Hypothalamus (tissue), 51 donors: ENCODE measurements at regions not wholly inside any gene's neighbourhood (a gene's known extent, or its start where the extent isn't known, plus 50 kb on each side); places are given as distances from the start of the nearest gene placed in this dataset.
"Not testable (repeated sequence)": the region's sequence is repeated elsewhere in the genome, so short reads cannot be mapped to it uniquely, and the experiment has no call there.

Experiments used
- DNase-seq, 51 donors: peaks; one replicate each; lab custom pipeline; 2025; lab: John Stamatoyannopoulos, UW

- DNase-seq, result no peak
Measured at GRCh38 chr6:156616495-156616894, 160.7 kb upstream of the ARID1B start.

- no peak for DNase-seq
Measured at GRCh38 chr6:156613996-156614395, 163.2 kb upstream of the ARID1B start.

- DNase-seq, result no peak
Measured at GRCh38 chr6:156612361-156612760, 164.8 kb upstream of the ARID1B start.

- no peak for DNase-seq
Measured at GRCh38 chr6:156602066-156602385, 175.2 kb upstream of the ARID1B start.

DNA sequence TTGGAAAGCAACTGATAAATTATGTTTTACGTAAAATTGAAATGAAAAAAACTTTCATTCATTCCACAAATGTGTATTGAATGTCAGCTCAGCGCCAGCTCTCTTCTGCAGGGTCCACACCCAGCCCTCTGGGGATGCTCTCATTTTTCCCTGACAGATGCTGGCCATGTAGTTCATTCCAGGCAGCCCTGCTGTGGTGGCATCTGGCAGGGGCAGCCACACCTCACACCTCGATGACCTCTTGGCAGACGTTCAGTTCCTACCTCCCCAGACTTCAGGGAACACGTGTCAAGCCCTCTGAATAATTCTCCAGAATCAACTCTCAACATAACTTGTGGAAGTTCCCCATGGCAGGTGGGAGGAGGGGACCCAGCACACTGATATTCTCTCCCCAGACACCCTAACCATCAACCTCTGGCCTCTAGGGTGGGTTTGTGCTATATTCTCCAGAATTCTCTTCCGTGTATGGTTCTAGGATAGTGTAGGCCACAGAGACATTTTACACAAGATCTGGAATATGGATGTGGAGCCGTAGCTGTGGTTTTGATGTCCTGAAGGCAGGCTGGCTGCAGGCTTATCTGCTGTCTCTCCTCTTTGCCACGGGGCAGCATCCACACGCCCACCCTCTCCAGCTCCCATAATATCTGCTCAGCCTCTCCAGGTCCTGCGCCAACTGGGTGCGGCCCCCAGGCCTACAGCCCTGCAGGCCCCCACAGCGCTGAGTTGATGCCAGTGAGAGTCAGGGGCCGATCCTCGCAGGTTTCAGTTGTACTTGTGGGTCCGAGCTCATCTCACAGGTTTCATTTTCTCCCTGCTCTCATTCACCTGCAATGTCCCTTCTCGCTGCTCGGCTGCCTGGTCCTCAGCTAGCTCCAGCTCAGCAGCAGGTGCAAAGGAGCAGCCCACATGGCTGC, 175.8 kb upstream of the ARID1B start:
- DNase-seq, result no peak

GRCh38 chr6:156600678-156601077, 176.5 kb upstream of the ARID1B start:
- no peak for DNase-seq

DNA sequence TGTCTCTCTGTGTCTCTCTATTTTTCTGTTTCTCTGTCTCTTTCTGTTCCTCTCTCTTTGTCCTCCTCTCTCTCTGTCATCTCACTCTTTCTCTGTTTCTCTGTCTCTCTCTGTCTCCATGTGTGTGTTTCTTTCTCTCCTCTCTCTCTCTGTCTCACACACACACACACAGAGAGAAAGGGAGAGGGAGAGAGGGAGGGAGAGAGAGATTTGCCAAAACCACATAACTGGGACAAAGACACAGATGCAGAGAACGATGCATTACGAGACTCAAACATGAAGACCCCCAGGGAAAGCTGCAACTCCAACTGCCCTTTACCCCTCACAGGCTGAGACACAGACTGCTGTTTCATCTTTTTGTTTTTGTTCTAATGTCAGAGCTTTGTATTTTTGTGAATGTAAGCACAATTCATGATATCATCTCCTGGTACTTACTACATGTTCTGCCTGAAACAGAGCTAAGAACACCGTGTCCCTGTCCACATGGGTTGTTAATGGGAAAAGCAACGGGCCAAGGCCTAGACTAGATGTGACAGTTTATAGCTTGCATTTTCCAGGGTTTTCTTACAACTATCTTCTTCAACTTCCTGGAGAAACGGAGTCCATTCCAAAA, 177.1 kb upstream of the ARID1B start:
- DNase-seq, result peak in 1 of 51 donors; percentile 74

- peak in 1 of 51 donors; percentile 47 for DNase-seq
Measured at GRCh38 chr6:156599366-156599765, 177.8 kb upstream of the ARID1B start.

DNA sequence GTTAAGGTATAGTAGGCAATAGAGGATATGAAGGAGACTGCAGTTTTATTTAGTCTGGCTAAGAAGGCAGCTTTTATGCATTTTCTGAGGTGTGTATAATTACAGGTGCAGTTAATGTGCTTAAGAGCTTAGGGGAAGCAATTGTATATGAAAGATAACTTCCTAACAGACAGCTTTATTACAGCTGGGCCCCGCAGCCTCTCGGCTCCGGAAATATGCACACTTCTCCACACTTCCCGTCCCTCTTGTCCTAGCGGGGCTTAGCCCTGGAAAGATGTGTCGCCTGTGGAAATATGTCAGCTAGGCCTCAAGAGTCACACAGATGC, 178.4 kb upstream of the ARID1B start:
- no peak for DNase-seq

- no peak for DNase-seq
Measured at GRCh38 chr6:156598071-156598854, 178.9 kb upstream of the ARID1B start.

GRCh38 chr6:156597095-156597494, 180.1 kb upstream of the ARID1B start:
- DNase-seq, result no peak

GRCh38 chr6:156595476-156595875, 181.7 kb upstream of the ARID1B start:
- DNase-seq, result no peak

- DNase-seq, result no peak
Measured at GRCh38 chr6:156593893-156594292, 183.3 kb upstream of the ARID1B start.

DNA sequence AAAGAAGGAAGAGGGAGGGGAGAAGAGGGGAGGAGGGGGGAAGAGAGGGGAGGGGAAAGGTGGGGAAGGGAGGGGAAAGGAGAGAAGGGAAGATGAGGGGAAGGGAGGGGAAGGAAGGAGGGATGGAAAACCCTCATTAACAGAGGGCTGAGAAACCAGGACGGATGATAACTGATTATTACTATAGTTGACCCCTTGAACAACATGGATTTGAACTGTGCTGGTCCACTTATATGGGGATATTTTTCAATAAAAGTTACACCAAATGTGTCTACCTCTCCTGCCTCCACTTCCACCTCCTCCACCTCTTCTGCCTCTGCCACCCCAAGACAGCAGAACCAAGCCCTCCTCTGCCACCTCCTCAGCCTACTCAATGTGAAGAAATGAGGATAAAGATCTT, 184.1 kb upstream of the ARID1B start:
- no peak for DNase-seq

DNA sequence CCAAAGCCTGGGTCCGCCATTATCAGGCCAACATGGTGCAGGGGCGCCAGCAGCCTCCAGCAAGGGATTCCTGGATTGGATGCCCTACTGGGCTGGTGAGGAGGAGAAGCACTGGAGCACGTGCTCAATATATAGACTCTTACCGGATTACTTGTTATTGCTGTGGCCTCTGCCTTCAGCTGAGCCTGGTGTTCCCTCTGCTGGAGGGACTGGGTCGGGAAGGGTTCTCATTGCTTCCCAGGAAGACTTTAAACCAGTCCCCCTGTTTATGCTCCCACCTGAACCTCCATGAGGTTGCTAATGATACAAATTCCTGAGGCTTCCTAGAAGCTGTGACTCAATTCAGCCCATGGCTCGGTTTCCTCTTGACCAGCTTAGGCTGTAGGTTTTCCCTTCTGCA, 186.7 kb upstream of the ARID1B start:
- DNase-seq, result no peak

DNA sequence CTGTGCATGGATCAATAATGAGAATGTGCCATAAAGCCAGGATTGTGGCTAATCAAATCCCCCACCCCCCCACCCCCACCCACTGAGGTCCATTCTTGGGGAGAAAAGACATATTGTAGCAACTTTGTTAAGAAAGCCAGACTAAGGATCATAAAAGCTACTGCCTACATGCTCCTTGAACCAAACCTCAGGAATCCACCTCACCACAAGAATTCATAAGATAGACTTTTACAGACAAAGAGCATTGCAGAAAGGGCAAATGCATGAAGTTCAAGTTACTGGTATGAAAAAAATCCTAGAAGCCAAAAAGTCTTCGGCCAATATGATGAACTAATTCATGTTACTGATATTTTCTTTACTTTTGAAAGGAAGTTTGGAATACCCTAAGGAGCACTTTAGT, 187.9 kb upstream of the ARID1B start:
- no peak for DNase-seq

GRCh38 chr6:156587751-156588301, 189.4 kb upstream of the ARID1B start:
- no peak for DNase-seq

DNA sequence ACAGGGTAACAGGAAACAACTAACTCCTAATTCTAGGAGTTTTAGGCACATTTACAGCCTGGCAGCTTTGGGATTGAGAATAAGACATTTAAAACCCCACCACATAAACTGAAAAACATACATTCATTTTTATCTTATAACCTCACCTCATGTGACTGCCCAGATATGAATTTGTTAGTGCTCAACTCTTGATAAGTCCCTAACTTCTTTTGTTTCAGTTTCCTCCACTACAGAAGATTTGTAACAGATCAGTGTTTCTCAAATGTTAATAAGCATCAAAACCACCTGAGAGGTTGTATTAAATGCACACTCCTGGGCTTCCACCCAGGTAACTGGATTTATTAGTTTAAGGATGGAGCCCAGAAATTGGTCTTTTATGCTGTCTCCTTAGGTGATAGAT, 190.1 kb upstream of the ARID1B start:
- DNase-seq, result no peak

GRCh38 chr6:156585859-156586258, 191.3 kb upstream of the ARID1B start:
- DNase-seq, result no peak

DNA sequence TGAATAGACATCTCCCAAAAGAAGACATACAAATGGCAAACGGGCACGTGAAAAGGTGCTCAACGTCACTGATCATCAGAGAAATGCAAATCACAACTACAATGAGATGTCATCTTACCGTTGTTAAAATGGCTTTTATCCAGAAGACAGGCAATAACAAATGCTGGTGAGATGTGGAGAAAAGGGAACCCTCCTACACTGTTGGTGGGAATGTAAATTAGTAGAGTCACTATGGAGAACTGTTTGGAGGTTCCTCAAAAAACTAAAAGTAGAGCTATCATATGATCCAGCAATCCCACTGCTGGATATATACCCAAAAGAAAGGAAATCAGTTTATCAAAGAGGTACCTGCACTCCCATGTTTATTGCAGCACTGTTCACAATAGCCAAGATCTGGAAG, 193.1 kb upstream of the ARID1B start:
- DNase-seq, result not testable (repeated sequence)

- no peak for DNase-seq
Measured at GRCh38 chr6:156583083-156583482, 194.1 kb upstream of the ARID1B start.
